AML-193 (cell line): ENCODE measurements at regions not wholly inside any gene's neighbourhood (a gene's known extent, or its start where the extent isn't known, plus 50 kb on each side); places are given as distances from the start of the nearest gene placed in this dataset.
"Not testable (repeated sequence)": the region's sequence is repeated elsewhere in the genome, so short reads cannot be mapped to it uniquely, and the experiment has no call there.

Source experiments
- DNase-seq, 2 experiments: peaks; one replicate each; lab custom pipeline; 2025; lab: John Stamatoyannopoulos, UW

DNA sequence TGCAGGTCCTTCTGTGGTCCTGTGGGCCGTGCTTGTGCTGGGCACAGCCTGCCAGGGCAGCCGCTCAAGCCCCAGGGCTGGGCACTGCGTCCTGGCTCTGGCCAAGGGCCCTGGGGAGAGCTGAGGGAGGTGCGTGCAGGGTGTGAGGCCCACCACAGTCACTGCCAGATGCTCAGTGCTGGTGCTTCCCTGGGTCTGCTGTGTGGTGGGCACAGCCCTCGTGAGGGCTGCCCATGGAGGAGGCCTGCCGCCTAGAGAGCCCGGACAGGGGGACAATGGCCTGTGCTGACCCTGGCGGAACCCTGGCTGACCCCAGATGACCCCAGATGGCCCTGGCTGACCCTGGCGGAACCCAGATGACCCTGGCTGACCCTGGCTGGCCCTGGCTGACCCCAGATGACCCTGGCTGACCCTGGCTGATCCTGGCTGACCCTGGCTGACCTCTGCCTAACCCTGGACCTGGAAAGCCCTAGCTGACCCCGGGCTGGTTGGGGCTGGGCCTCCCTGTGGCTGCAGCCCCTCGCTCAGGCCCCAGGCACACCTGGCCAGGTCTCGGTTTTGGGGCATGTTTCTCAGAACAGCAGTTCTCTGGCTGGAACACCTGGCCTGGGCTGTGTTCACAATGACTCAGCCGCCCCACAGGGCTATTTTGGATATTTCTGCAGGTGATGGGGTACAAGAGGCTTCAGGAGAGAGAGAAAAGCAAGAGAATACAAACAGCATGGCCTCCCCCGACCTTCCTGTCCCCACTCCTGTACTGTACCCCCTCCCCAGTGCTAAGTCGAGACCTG, 55.4 kb downstream of the TMEM121 start:
- DNase-seq, result no peak

DNA sequence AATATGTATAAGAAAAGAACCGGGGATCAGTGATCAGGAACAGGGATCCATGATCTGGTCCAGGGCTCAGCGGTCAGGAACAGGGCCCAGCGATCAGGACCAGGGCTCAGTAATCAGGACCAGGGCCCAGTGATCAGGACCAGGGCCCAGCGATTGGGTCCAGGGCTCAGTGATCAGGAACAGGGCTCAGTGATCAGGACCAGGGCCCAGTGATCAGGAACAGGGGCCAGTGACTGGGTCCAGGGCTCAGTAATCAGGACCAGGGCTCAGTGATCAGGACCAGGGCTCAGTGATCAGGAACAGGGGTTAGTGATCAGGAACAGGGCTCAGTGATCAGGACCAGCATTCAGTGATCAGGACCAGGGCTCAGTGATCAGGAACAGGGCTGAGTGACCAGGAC, 56.3 kb downstream of the TMEM121 start:
- no peak for DNase-seq

DNA sequence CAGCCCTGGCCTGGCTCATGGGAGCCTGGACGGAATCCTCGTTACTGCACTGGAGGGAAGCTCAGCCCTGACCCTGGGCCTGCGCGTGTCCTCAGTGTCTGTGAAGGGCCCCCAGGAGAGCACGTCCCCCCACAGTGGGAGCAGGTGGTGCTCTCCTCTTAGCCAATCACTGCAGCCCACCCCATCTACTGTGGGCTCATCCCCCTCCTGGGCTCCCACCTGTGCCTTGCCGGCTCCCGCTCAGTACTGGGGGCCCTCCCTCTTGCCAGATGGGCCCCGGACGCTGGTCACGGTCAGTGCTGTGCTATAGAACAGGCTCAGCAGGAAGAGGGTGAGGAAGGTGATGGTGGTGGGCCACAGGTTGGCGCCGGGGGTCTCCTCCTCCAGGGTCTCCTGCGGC, 57.5 kb downstream of the TMEM121 start:
- DNase-seq, result not testable (repeated sequence)

- not testable (repeated sequence) for DNase-seq
These were observed 58.9 kb downstream of the TMEM121 start for GRCh38 chr14:105585290-105585689.

DNA sequence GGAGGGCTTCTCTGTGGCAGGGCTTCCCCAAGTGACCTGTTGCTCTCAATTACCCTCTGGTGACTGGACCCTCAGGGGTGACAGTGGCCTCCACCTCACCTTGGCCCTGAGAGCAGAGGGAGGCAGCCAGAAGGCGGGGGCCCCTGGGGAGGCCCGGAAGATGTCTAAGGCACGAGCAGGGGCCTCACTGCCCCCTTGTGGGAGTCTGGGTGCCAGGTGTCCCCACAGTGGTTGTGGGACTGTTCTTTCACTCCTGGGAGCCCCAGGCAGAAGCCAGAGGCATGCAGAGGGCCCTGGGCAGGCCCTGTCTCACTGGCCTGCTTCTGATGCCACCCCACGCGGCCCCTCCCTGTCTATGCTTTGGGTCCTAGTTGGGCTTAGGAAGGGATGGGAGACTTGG, 59.3 kb downstream of the TMEM121 start:
- DNase-seq, result not testable (repeated sequence)

DNA sequence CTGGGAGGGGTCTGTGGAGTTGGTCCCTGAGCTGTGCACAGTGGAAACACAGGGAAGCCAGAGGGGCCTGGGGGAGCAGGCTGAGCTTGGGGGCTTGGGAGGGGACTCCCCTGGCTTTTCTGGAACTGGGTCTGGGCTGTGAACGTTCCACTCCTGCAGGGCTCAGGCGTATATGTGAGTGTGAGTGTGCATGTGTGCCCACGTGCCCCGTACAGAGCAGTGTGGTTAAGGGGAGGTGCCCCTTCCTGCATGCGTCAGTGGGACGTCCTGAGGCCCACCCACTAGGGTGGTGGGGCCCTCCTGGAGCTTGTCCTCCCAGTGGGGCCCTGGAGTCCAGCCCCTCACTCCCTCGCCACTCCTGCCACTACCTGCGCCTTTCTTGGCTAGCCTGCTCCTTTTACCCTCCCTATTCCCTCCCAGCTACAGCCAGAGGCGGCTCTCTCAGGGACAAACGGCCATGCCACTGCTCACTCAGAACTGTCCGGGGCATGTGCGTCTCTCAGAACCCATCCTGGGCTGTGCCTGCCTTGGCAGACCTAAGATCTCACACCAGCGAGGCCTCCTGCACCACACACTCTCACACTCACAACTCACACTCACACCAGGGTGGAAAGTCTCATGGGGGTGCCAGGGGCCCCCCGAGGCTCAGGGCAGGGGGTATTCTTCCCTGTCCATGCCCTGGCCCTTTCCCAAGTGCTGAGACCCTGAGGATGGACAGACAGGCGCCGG, 59.9 kb downstream of the TMEM121 start:
- not testable (repeated sequence) for DNase-seq

DNA sequence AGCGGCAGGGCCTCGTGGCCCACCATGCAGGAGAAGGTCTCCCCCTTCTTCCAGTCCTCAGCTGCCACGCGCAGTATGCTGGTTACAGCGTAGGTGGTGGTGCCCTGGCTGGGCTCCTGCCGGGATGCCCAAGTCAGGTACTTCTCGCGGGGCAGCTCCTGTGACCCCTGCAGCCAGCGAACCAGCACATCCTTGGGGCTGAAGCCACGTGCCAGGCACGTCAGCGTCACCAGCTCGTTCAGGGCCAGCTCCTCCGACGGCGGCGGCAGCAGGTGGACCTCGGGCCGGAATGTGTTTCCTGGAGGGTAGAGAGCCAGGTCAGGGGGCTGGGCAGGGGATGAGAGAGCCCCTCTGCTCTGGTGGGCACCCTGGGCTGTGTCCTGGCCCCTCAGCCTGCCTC, 60.7 kb downstream of the TMEM121 start:
- not testable (repeated sequence) for DNase-seq

GRCh38 chr14:105587482-105588235, 61.3 kb downstream of the TMEM121 start:
- not testable (repeated sequence) for DNase-seq

- no peak for DNase-seq
These were observed 62.0 kb downstream of the TMEM121 start for GRCh38 chr14:105588236-105588860.

DNA sequence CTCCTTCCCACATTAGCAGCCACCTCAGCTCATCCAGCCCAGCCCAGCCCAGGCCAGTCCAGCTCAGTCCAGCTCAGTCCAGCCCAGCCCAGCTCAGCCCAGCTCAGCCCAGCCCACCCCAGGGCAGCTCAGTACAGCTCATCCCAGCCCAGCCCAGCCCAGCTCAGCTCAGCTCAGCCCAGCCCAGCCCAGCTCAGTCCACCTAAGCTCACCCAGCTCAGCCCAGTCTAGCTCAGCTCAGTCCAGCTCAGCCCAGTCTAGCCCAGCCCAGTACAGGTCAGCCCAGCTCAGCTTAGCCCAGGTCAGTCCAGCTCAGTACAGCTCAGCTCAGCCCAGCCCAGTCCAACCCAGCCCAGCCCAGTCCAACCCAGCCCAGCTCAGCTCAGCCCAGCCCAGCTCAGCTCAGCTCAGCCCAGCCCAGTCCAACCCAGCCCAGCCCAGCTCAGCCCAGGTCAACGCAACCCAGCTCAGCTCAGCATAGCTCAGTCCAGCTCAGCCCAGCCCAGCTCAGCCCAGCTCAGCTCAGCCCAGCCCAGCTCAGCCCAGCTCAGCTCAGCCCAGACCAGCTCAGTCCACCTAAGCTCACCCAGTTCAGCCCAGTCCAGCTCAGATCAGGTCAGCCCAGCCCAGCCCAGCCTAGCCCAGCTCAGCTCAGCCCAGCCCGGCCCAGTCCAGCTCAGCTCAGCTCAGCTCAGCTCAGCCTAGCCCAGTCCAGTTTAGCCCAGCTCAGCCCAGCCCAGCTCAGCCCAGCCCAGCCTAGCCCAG, 63.0 kb downstream of the TMEM121 start:
- DNase-seq, result no peak

DNA sequence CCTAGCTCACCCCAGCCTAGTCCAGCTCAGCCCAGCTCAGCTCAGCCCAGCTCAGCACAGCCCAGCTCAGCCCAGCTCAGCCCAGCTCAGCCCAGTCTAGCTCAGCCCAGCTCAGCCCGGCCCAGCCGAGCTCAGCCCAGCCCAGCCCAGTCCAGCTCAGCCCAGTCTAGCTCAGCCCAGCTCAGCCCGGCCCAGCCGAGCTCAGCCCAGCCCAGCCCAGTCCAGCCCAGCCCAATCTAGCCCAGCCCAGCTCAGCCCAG, 63.5 kb downstream of the TMEM121 start:
- not testable (repeated sequence) for DNase-seq

GRCh38 chr14:105591052-105591451, 64.7 kb downstream of the TMEM121 start:
- no peak for DNase-seq

GRCh38 chr14:105591792-105592341, 65.5 kb downstream of the TMEM121 start:
- not testable (repeated sequence) for DNase-seq

DNA sequence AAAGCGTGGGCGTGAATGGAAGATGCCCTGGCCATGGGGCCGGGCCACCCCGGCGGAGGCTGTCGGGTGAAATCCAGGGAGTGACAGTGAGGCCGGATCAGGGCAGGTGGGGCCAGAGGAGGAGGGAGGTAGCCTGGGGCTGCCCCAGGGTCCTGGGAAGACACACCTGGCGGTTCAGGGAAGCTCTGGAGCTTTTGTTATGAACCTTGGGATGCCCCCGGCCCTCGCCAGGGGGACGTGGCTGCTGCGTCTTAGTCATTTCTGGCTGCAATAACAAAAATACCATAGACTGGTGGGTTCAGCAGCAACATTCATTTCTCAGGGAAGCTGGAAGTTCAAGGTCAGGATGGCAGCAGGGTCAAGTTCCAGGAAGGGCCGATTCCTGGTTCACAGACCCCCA, 66.3 kb downstream of the TMEM121 start:
- not testable (repeated sequence) for DNase-seq

GRCh38 chr14:105595346-105595745, 69.0 kb downstream of the TMEM121 start:
- DNase-seq, result not testable (repeated sequence)

- DNase-seq, result not testable (repeated sequence)
These were observed 70.0 kb downstream of the TMEM121 start for GRCh38 chr14:105596374-105596773.

- DNase-seq, result not testable (repeated sequence)
These were observed 71.8 kb downstream of the TMEM121 start for GRCh38 chr14:105598040-105598763.

DNA sequence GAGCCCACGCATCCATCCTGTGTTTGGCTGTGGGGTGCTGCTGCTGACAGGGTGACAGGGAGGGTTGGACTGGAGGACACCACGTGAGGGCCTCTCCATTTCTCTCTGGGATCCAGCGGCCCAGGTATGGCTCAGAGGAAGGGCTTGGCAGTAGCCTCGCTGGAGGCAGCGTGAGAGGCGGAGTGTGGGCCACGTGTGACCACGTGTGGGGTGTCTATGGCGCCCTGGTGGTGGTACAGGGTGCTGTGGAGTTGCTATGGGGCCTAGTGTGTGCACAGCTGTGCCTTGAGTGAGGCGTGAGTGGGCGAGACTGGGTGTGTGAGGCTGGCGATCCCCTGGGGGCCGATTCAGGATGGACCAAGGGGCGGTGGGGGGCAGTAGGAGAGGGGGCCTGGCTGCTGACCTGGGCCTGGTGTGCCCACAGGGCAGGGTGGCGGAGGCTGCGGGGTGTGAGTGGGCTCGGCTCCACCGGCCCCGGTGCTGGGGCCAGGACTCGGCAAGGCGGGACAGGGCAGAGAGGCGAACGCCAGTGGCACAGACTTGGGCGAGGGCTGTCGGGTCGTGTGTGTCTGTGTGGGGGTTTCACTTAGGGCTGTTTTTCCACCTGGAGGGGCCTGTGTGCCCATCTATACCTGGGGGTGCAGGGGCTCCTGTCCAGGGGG, 72.7 kb downstream of the TMEM121 start:
- not testable (repeated sequence) for DNase-seq

DNA sequence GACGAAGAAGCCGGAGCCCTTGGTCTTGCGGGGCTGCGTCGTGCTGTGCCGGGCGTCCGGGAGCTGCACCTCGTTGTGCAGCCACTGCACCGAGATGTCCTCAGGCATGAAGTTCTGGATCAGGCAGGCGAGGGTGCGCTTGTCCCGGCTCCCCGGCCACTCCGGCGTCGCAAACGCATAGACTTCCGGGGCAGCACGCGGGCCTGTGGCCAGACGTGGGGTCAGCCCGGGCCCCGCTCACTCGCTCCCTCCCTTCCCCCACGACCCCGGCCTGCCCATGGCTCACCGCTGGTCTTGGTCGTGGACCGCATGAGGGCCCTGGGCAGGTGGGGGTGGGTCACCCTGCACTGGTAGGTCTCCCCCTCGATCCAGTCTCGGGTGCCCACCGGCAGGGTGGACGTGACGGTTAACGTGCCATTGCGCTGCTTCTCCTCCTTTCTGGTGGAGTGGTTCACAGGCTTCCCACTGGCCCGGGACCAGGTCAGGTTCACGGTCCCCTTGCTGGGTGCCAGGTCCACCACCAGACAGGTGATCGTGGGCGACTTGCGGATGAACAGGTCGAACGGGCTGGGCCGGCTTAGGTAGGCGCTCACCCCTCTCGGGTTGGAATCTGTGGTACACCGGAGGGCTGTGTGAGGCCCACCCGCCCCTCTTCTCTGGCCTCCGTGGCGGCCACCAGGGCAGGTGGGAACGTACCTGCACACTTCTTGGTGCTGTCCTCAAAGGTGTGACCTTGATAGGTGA, 74.0 kb downstream of the TMEM121 start:
- not testable (repeated sequence) for DNase-seq
